Loucy (cell line): ENCODE measurements at regions not wholly inside any gene's neighbourhood (a gene's known extent, or its start where the extent isn't known, plus 50 kb on each side); places are given as distances from the start of the nearest gene placed in this dataset.

Experiments
- EZH2phosphoT487 ChIP-seq: fragments of 200-600 bp; IDR thresholded peaks from 2 replicates; pipeline ENCODE4 v1.6.1; 2018; ENCODE audit warnings: antibody characterized with exemption, mild to moderate bottlenecking, moderate library complexity, borderline replicate concordance
- TF ChIP-seq, protein P1 (sequence below): fragments of 200-600 bp; sonication (generic); conservative IDR thresholded peaks from 2 replicates; pipeline ENCODE4 v1.5.1; 2014; ENCODE audit warnings: mild to moderate bottlenecking, antibody characterized with exemption, low read length

DNA sequence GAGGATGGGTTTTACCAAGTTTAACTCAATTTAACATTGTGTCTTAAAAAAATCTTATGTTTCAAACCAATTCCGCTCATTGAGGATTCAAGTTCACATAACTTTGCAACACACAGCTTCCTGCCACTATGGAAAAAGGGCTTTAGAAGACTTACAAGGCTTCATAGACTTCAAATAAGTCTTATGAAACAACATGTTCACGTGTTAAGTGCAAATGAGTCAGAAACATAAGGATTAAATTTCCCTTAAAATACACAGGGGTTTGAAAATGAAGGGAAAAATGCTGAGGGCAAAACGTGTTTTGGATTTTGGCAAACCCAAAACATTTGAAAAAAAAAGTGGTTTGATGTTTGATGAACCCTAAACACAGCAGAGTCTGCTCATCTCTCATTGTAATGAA, 364.8 kb downstream of the BMP4 start:
- TF ChIP-seq, protein P1, sequence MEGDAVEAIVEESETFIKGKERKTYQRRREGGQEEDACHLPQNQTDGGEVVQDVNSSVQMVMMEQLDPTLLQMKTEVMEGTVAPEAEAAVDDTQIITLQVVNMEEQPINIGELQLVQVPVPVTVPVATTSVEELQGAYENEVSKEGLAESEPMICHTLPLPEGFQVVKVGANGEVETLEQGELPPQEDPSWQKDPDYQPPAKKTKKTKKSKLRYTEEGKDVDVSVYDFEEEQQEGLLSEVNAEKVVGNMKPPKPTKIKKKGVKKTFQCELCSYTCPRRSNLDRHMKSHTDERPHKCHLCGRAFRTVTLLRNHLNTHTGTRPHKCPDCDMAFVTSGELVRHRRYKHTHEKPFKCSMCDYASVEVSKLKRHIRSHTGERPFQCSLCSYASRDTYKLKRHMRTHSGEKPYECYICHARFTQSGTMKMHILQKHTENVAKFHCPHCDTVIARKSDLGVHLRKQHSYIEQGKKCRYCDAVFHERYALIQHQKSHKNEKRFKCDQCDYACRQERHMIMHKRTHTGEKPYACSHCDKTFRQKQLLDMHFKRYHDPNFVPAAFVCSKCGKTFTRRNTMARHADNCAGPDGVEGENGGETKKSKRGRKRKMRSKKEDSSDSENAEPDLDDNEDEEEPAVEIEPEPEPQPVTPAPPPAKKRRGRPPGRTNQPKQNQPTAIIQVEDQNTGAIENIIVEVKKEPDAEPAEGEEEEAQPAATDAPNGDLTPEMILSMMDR: no peak
- no peak for TF ChIP-seq EZH2phosphoT487
